ENCODE measurements at regions not wholly inside any gene's neighbourhood (a gene's known extent, or its start where the extent isn't known, plus 50 kb on each side); places are given as distances from the start of the nearest gene placed in this dataset.

- no peak for TF ChIP-seq ZNF462 (CRISPR knock-in tag; IDR thresholded peaks at IDR 0.05)
- no peak for TF ChIP-seq JUNB (IDR thresholded peaks at IDR 0.05; ENCODE audit: unreplicated experiment)
- no peak for TF ChIP-seq ETS1 (IDR thresholded peaks at IDR 0.05)
- TF ChIP-seq, protein P1, sequence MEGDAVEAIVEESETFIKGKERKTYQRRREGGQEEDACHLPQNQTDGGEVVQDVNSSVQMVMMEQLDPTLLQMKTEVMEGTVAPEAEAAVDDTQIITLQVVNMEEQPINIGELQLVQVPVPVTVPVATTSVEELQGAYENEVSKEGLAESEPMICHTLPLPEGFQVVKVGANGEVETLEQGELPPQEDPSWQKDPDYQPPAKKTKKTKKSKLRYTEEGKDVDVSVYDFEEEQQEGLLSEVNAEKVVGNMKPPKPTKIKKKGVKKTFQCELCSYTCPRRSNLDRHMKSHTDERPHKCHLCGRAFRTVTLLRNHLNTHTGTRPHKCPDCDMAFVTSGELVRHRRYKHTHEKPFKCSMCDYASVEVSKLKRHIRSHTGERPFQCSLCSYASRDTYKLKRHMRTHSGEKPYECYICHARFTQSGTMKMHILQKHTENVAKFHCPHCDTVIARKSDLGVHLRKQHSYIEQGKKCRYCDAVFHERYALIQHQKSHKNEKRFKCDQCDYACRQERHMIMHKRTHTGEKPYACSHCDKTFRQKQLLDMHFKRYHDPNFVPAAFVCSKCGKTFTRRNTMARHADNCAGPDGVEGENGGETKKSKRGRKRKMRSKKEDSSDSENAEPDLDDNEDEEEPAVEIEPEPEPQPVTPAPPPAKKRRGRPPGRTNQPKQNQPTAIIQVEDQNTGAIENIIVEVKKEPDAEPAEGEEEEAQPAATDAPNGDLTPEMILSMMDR (conservative IDR thresholded peaks at IDR 0.05; ENCODE audit: low read depth in 2 of 2) = no peak
- TF ChIP-seq EZH2 (IDR thresholded peaks at IDR 0.05; ENCODE audit: low read depth, unreplicated experiment) = no peak
- TF ChIP-seq ZNF114 (CRISPR knock-in tag; IDR thresholded peaks at IDR 0.05) = no peak
- no peak for TF ChIP-seq ZNF331 (CRISPR knock-in tag; IDR thresholded peaks at IDR 0.05; ENCODE audit: low read depth)
- no peak for TF ChIP-seq EZH2phosphoT487 (IDR thresholded peaks at IDR 0.05; ENCODE audit: unreplicated experiment)
- no peak for TF ChIP-seq POLR2AphosphoS5 (IDR thresholded peaks at IDR 0.05; ENCODE audit: low read depth)
These were observed 70.1 kb downstream of the SPANXN4 start (continued) for GRCh38 chrX:143095816-143096215.

All from GM23338 (cell line).